ENCODE measurements at regions not wholly inside any gene's neighbourhood (a gene's known extent, or its start where the extent isn't known, plus 50 kb on each side); places are given as distances from the start of the nearest gene placed in this dataset.
"Not testable (repeated sequence)": the region's sequence is repeated elsewhere in the genome, so short reads cannot be mapped to it uniquely, and the experiment has no call there.

- intact Hi-C loops (cut with micrococcal nuclease) = no loop called here
Measured at GRCh38 chr6:104519566-104519965, 340.2 kb downstream of the HACE1 start.

GRCh38 chr6:104509355-104509754 is 350.4 kb downstream of the HACE1 start:
- intact Hi-C loops (cut with micrococcal nuclease) = no loop called here

- intact Hi-C loops (cut with micrococcal nuclease) = no loop called here
Measured at GRCh38 chr6:104506429-104506828, 353.3 kb downstream of the HACE1 start.

GRCh38 chr6:104505838-104506237 is 353.9 kb downstream of the HACE1 start:
- intact Hi-C loops (cut with micrococcal nuclease) = no loop called here

GRCh38 chr6:104500265-104500664 is 359.5 kb downstream of the HACE1 start:
- intact Hi-C loops (cut with micrococcal nuclease) = no loop called here

GRCh38 chr6:104486035-104486434 is 373.7 kb downstream of the HACE1 start:
- intact Hi-C loops (cut with micrococcal nuclease) = no loop called here

- intact Hi-C loops (cut with micrococcal nuclease) = no loop called here
Measured at GRCh38 chr6:104484626-104485025, 375.1 kb downstream of the HACE1 start.

- intact Hi-C loops (cut with micrococcal nuclease) = no loop called here
Measured at GRCh38 chr6:104484191-104484590, 375.5 kb downstream of the HACE1 start.

GRCh38 chr6:104483225-104483834 is 376.4 kb downstream of the HACE1 start:
- intact Hi-C loops (cut with micrococcal nuclease) = no loop called here

- intact Hi-C loops (cut with micrococcal nuclease) = no loop called here
Measured at GRCh38 chr6:104477569-104477968, 382.1 kb downstream of the HACE1 start.

GRCh38 chr6:104473021-104473429 is 386.7 kb downstream of the HACE1 start:
- intact Hi-C loops (cut with micrococcal nuclease) = no loop called here

GRCh38 chr6:104472021-104472901 is 387.5 kb downstream of the HACE1 start:
- intact Hi-C loops (cut with micrococcal nuclease) = no loop called here

GRCh38 chr6:104466306-104466705 is 393.4 kb downstream of the HACE1 start:
- intact Hi-C loops (cut with micrococcal nuclease) = no loop called here

- intact Hi-C loops (cut with micrococcal nuclease) = no loop called here
Measured at GRCh38 chr6:104462811-104463599, 396.7 kb downstream of the HACE1 start.

GRCh38 chr6:104460738-104461483 is 398.8 kb downstream of the HACE1 start:
- intact Hi-C loops (cut with micrococcal nuclease) = no loop called here

- intact Hi-C loops (cut with micrococcal nuclease) = no loop called here
Measured at GRCh38 chr6:104459543-104459942, 400.2 kb downstream of the HACE1 start.

GRCh38 chr6:104449918-104450317 is 409.8 kb downstream of the HACE1 start:
- intact Hi-C loops (cut with micrococcal nuclease) = no loop called here

GRCh38 chr6:104446101-104447080 is 413.3 kb downstream of the HACE1 start:
- intact Hi-C loops (cut with micrococcal nuclease) = not testable (repeated sequence)

- intact Hi-C loops (cut with micrococcal nuclease) = no loop called here
Measured at GRCh38 chr6:104434519-104434918, 425.2 kb downstream of the HACE1 start.

- intact Hi-C loops (cut with micrococcal nuclease) = no loop called here
Measured at GRCh38 chr6:104431096-104431495, 428.6 kb downstream of the HACE1 start.
